B cell (primary cell): ENCODE measurements at regions not wholly inside any gene's neighbourhood (a gene's known extent, or its start where the extent isn't known, plus 50 kb on each side); places are given as distances from the start of the nearest gene placed in this dataset.

Experiments used
- ATAC-seq: fragments of 200-7000 bp; cut with Tn5 transposase; one replicate; pipeline ENCODE4 v1.10.0; 2021; ENCODE audit warnings: low read depth, mild to moderate bottlenecking, moderate number of reproducible peaks, moderate library complexity
- CTCF ChIA-PET: fragments of 350-600 bp; sonication (Branson Sonifier 250); formaldehyde crosslinking; loops from one replicate; lab custom pipeline; 2021; ENCODE audit warnings: antibody characterized with exemption, inconsistent platforms; lab: Charles Lee
- POLR2A ChIA-PET: fragments of 350-600 bp; sonication (Branson Sonifier 250); formaldehyde crosslinking; loops from one replicate; lab custom pipeline; 2021; ENCODE audit warnings: antibody characterized with exemption; lab: Charles Lee
- DNase-seq: peaks from one replicate; pipeline ENCODE4 v3.0.0; 2013
- H2AFZ ChIP-seq: 2 replicates; pipeline ENCODE4 v1.6.1; 2012; ENCODE audit warnings: mild to moderate bottlenecking, low read depth, low read length; ENCODE audit not compliant: insufficient read depth, poor library complexity, severe bottlenecking
- H3K27ac ChIP-seq, 2 donors: 1 replicate in 1 of 2; 2 replicates in 1 of 2; pipeline ENCODE4 v1.5.1; 2012 to 2013; ENCODE audit warnings: low read length in 2 of 2, mild to moderate bottlenecking in 2 of 2, moderate library complexity in 1 of 2
- H3K27me3 ChIP-seq, 4 experiments: fragments of 200-600 bp in 1 of 4; sonication (generic) in 1 of 4; replicated peaks in 1 of 4; 1 replicate in 2 of 4; 2 replicates in 2 of 4; pipeline versions ENCODE4 v1.6.1 to v1.7.0; 2013 to 2016; ENCODE audit warnings: low read length in 3 of 4, mild to moderate bottlenecking in 2 of 4, mixed read lengths in 1 of 4, moderate library complexity in 1 of 4; ENCODE audit not compliant: insufficient read depth in 4 of 4, control insufficient read depth in 3 of 4; ENCODE audit errors: control extremely low read depth in 1 of 4
- H3K36me3 ChIP-seq, 2 experiments: replicated peaks in 1 of 2; 1 replicate in 1 of 2; 2 replicates in 1 of 2; pipeline versions ENCODE4 v1.6.1 to v1.7.1; 2013; ENCODE audit warnings: low read length in 1 of 2; ENCODE audit not compliant: insufficient read depth in 2 of 2, control insufficient read depth in 1 of 2; ENCODE audit errors: control extremely low read depth in 1 of 2, extremely low read depth in 1 of 2
- H3K4me1 ChIP-seq, 2 donors: fragments of 200-600 bp in 1 of 2; sonication (generic) in 1 of 2; 1 replicate in 1 of 2; 2 replicates in 1 of 2; pipeline versions ENCODE4 v1.5.1 to v1.6.1; 2013 to 2017; ENCODE audit warnings: low read length in 2 of 2; ENCODE audit not compliant: control insufficient read depth in 2 of 2, insufficient read depth in 2 of 2
- H3K4me2 ChIP-seq: replicated peaks from 2 replicates; pipeline ENCODE3; 2012; ENCODE audit warnings: mild to moderate bottlenecking, low read depth, low read length; ENCODE audit not compliant: poor library complexity, severe bottlenecking
- H3K4me3 ChIP-seq, 5 experiments: fragments of 200-600 bp in 1 of 5; sonication (generic) in 1 of 5; 1 replicate in 3 of 5; 2 replicates in 2 of 5; pipeline versions ENCODE4 v1.5.1 to v1.7.0; 2011 to 2016; ENCODE audit warnings: low read length in 4 of 5, mild to moderate bottlenecking in 4 of 5, low read depth in 2 of 5, control low read depth in 1 of 5, moderate library complexity in 1 of 5; ENCODE audit not compliant: insufficient read depth in 1 of 5; ENCODE audit errors: control extremely low read depth in 1 of 5, extremely low read depth in 1 of 5
- H3K79me2 ChIP-seq: fragments of 200-600 bp; sonication (generic); one replicate; pipeline ENCODE4 v1.6.0; 2016; ENCODE audit warnings: low read length; ENCODE audit not compliant: control insufficient read depth, insufficient read depth
- H3K9ac ChIP-seq: fragments of 200-600 bp; sonication (generic); 2 replicates; pipeline ENCODE4 v1.6.1; 2017; ENCODE audit warnings: mild to moderate bottlenecking, low read length, moderate library complexity
- H3K9me3 ChIP-seq, 3 donors: one replicate each; pipeline versions ENCODE4 v1.6.1 to v1.7.1; 2013; ENCODE audit warnings: low read length in 2 of 3; ENCODE audit not compliant: control insufficient read depth in 2 of 3, insufficient read depth in 1 of 3; ENCODE audit errors: control extremely low read depth in 1 of 3
- H4K20me1 ChIP-seq: 2 replicates; pipeline ENCODE4 v1.6.0; 2012; ENCODE audit warnings: mild to moderate bottlenecking, low read length; ENCODE audit not compliant: insufficient read depth, control insufficient read depth, poor library complexity, severe bottlenecking
- H3K27ac Mint-ChIP-seq: one replicate; pipeline ENCODE4 v1.8.0; 2021; ENCODE audit warnings: mixed read lengths
- H3K27me3 Mint-ChIP-seq: one replicate; pipeline ENCODE4 v1.8.0; 2021; ENCODE audit warnings: mixed read lengths
- H3K4me1 Mint-ChIP-seq: one replicate; pipeline ENCODE4 v1.8.0; 2021; ENCODE audit warnings: mixed read lengths
- H3K4me3 Mint-ChIP-seq: one replicate; pipeline ENCODE4 v1.8.0; 2021; ENCODE audit warnings: mixed read lengths
- H3K9me3 Mint-ChIP-seq: one replicate; pipeline ENCODE4 v1.8.0; 2022; ENCODE audit warnings: mixed read lengths; ENCODE audit not compliant: insufficient read depth
- EZH2 ChIP-seq: IDR thresholded peaks from 2 replicates; pipeline ENCODE4 v1.6.1; 2012; ENCODE audit warnings: borderline replicate concordance, low read depth, mild to moderate bottlenecking, moderate library complexity, low read length; ENCODE audit not compliant: insufficient read depth, poor library complexity, severe bottlenecking
- WGBS: methylation state at CpG from one replicate; pipeline ENCODE4 v1.1.5; 2013; ENCODE audit warnings: missing lambda C conversion rate; ENCODE audit not compliant: insufficient coverage; 5-methylcytosine and 5-hydroxymethylcytosine counted together
- intact Hi-C: fragments of 100-400 bp; cut with micrococcal nuclease; formaldehyde crosslinking; loops from one replicate; pipeline ENCODE4 v1.10.0; 2022
- TF ChIP-seq, protein P1 (sequence below): fragments of 200-600 bp; IDR thresholded peaks from one replicate; pipeline ENCODE4 v1.8.0; 2022; ENCODE audit warnings: antibody characterized with exemption, mild to moderate bottlenecking

DNA sequence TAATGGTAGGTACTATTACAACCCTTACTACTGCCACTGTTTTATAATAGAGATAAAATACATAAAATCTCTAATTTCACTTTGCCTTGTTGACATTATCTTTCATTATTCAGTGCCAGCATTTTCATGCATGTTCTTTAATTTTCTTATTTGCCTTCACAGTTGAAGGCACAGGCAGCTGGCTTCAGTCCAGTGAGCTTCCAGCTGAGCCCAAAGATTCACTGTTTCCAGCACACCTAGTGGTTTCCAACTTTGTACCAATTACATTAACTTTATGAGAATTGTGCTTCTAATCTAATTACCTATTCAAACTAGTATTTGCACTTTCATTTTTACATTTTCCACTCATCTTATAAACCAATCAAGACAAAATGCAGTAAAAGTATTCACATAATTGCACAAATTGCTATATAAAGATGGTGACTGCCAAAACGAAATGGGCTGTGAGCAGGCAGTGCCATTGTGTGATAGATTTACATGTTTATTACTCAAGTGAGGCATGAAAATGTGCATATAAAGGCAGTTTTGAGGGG is 228.3 kb downstream of the MFSD1 start:
- H3K9ac ChIP-seq = no peak overlapping the region
- peaks cover 2% of the 10 kb centered on the region for H3K9me3 Mint-ChIP-seq
- H3K27me3 Mint-ChIP-seq = no peaks in the 10 kb centered on the region
- no peaks in the 10 kb centered on the region for H4K20me1 ChIP-seq
- H3K36me3 ChIP-seq = no peaks in the 10 kb centered on the region
- H3K4me3 Mint-ChIP-seq = no peak overlapping the region
- H3K4me1 Mint-ChIP-seq = no peaks in the 10 kb centered on the region
- WGBS = no CpG with 5 or more reads among the region's 1 CpG
- TF ChIP-seq EZH2 = no peak
- TF ChIP-seq, protein P1, sequence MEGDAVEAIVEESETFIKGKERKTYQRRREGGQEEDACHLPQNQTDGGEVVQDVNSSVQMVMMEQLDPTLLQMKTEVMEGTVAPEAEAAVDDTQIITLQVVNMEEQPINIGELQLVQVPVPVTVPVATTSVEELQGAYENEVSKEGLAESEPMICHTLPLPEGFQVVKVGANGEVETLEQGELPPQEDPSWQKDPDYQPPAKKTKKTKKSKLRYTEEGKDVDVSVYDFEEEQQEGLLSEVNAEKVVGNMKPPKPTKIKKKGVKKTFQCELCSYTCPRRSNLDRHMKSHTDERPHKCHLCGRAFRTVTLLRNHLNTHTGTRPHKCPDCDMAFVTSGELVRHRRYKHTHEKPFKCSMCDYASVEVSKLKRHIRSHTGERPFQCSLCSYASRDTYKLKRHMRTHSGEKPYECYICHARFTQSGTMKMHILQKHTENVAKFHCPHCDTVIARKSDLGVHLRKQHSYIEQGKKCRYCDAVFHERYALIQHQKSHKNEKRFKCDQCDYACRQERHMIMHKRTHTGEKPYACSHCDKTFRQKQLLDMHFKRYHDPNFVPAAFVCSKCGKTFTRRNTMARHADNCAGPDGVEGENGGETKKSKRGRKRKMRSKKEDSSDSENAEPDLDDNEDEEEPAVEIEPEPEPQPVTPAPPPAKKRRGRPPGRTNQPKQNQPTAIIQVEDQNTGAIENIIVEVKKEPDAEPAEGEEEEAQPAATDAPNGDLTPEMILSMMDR = no peak
- H3K27me3 ChIP-seq = peaks cover 0 to 3% (median 0%) of the 10 kb centered on the region in 4 experiments
- POLR2A ChIA-PET = no interaction called here
- no peaks in the 10 kb centered on the region for H3K4me1 ChIP-seq
- no peak overlapping the region for H3K4me3 ChIP-seq
- DNase-seq (no peak), ATAC-seq (no peak)
- no peak overlapping the region for H3K4me2 ChIP-seq
- H3K79me2 ChIP-seq = no peaks in the 10 kb centered on the region
- intact Hi-C loops = no loop called here
- H3K9me3 ChIP-seq = peaks cover 0 to 5% (median 0%) of the 10 kb centered on the region in 3 donors
- CTCF ChIA-PET = no interaction called here
- no peak overlapping the region for H2AFZ ChIP-seq
- no peak overlapping the region for H3K27ac Mint-ChIP-seq
- no peak overlapping the region for H3K27ac ChIP-seq

DNA sequence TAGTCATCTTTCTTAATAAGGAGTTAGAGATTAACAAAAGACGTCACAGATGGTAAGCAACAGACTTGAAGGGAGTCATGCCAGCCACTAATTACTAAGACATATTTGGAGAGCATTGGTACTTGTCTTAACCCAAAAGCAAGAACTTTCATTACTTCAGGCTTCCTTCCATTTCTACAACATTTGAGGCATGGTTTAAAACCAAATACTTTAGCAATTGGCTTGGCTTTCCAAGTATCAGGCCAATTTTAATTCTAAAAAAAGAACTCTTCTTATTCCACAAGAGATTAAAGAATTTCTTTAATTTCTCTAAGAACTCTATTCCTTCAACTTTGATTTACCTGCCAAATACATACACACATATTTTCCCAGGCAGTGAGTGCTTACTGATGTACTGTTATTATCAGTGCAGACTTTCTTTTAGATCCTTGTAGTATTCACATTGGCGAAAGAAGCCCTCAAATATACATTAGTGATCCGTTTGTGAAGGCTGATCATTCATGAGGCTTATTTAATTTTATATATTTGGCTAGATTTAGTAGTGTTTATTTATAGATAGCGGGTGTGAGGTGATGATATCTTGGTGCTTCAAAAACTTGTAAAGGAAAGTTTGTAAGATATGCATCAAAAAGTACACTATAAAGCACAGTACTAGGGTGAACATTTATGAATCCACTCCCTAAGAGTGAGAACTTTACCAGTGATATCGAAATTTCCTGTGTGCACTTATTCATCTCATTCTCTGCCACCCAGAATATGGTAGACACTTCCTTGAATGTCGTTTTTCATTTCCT is 229.2 kb downstream of the MFSD1 start:
- POLR2A ChIA-PET = no interaction called here
- Histone ChIP-seq H3K4me2 (no peak overlapping the region), H4K20me1 (no peaks in the 10 kb centered on the region), H3K27ac (no peak overlapping the region), H3K9me3 (peaks cover 0 to 3% (median 0%) of the 10 kb centered on the region in 3 donors), H3K9ac (no peak overlapping the region), H3K27me3 (peaks cover 0 to 2% (median 0%) of the 10 kb centered on the region in 4 experiments), H3K4me1 (no peaks in the 10 kb centered on the region), H2AFZ (no peak overlapping the region), H3K4me3 (no peak overlapping the region), H3K79me2 (no peaks in the 10 kb centered on the region), H3K36me3 (no peaks in the 10 kb centered on the region)
- TF ChIP-seq, protein P1 = no peak
- H3K9me3 Mint-ChIP-seq = peaks cover 2% of the 10 kb centered on the region
- no peaks in the 10 kb centered on the region for H3K27me3 Mint-ChIP-seq
- CTCF ChIA-PET = no interaction called here
- H3K27ac Mint-ChIP-seq = no peak overlapping the region
- no peaks in the 10 kb centered on the region for H3K4me1 Mint-ChIP-seq
- DNase-seq (no peak), ATAC-seq (no peak)
- no CpG with 5 or more reads among the region's 6 CpGs for WGBS
- no peak overlapping the region for H3K4me3 Mint-ChIP-seq
- intact Hi-C loops = no loop called here
